H54 (cell line): ENCODE measurements at regions not wholly inside any gene's neighbourhood (a gene's known extent, or its start where the extent isn't known, plus 50 kb on each side); places are given as distances from the start of the nearest gene placed in this dataset.

Source experiments
- DNase-seq: peaks from one replicate; pipeline ENCODE4 v3.0.0; 2011; ENCODE audit warnings: low spot score, mixed read lengths; ENCODE audit not compliant: insufficient read length
- FAIRE-seq: peaks from 3 replicates; lab custom pipeline; 2011; peaks lifted over from hg19 to GRCh38; lab: Jason Lieb, UNC
- POLR2A ChIP-seq: IDR thresholded peaks from 2 replicates; pipeline ENCODE4 v1.6.1; 2011; ENCODE audit warnings: low read depth, mild to moderate bottlenecking, low read length

DNA sequence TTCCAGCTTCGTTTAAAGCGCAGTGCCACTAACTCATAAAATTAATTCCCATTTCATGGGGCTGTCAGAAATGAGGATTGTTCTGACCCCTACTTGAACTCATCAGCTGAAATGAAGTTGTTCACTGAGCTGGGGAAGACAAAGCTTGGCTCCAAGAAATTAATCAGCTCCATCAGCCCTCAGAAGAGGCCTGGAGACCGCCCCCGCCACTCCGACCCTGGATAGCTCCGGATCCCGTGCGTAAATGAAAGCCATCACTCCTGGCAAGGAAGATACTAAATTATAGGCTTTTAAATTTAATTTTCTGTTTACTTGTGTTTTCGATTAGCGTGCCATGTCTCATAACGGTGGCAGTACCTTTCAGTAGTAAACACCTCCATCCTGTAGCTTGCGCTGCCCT lies 142.8 kb upstream of the IRX2 start:
- no peak for FAIRE-seq
- DNase-seq: no peak
- TF ChIP-seq POLR2A: no peak

DNA sequence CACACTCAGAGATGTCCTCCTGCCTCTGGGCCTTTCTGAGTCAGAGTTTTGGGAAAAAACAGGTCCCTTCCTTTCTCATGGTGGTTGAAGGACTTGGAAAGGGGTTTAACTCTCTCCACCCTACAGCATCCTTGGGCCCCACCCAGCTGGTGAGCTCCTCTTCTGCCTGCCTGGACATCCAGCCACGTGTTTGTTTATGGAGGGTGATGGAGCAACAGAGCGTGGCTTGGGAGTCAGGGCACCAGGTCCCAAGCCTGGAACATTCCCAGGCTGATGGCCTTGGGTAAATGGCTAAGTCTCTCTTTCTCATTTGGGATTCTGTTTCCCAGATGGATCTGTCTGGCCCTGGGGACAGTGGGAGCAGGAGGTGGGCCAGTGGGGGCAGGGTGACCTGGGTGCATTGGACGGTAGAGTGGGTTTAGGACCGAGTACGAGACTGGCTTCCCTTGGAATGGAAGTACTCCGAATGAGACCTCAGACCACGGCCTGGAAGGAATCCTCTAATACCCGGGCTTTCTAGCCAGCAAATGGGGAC lies 141.1 kb upstream of the IRX2 start:
- FAIRE-seq (no peak), DNase-seq (no peak)
- no peak for TF ChIP-seq POLR2A

- DNase-seq: no peak
- FAIRE-seq: no peak
- no peak for TF ChIP-seq POLR2A
These were observed 140.3 kb upstream of the IRX2 start for GRCh38 chr5:2891781-2892180.

DNA sequence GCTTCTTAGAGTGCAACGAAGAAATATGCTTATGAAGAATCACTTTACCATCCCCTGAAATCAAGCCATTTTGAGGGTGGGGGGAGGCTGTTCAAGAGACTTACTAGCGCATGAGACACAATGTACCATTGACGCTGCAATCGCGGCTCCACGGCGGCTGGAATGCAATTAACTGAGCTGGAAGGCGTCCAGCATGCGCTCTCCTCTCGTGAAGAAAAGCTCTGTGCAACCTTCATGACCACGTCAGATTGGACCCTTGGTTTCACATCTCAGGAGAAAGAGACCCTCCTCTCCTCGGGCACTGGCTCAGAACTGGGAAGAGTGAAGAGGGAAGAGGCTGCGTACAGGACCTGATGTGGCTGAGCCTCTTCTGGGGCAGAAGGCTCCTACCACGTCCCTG lies 138.5 kb upstream of the IRX2 start:
- no peak for TF ChIP-seq POLR2A
- FAIRE-seq: no peak

DNA sequence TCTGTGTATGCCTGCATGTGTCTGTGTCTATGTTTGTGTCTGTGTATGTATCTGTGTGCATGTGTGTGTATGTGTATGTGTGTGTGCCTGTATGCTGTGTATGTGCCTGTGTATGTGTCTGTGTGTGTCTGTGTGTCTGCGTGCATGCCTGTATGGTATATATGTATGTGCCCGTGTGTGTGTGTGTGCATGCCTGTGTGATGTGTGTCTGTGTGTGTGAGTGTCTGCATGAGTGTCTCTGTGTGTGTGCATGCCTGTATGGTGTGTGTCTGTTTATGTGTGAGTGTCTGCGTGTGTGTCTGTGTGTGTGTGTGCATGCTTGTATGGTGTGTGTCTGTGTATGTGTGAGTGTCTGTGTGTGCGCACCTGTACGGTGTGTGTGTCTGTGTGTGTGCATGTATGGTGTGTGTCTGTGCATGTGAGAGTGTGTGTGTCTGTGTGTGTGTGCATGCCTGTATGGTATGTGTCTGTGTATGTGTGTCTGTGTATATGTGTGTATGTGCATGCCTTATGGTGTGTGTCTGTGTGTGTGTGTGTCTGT lies 137.1 kb upstream of the IRX2 start:
- DNase-seq (no peak), FAIRE-seq (no peak)
- no peak for TF ChIP-seq POLR2A

More for the DNA sequence above, 138.5 kb upstream of the IRX2 start:
- DNase-seq: no peak

DNA sequence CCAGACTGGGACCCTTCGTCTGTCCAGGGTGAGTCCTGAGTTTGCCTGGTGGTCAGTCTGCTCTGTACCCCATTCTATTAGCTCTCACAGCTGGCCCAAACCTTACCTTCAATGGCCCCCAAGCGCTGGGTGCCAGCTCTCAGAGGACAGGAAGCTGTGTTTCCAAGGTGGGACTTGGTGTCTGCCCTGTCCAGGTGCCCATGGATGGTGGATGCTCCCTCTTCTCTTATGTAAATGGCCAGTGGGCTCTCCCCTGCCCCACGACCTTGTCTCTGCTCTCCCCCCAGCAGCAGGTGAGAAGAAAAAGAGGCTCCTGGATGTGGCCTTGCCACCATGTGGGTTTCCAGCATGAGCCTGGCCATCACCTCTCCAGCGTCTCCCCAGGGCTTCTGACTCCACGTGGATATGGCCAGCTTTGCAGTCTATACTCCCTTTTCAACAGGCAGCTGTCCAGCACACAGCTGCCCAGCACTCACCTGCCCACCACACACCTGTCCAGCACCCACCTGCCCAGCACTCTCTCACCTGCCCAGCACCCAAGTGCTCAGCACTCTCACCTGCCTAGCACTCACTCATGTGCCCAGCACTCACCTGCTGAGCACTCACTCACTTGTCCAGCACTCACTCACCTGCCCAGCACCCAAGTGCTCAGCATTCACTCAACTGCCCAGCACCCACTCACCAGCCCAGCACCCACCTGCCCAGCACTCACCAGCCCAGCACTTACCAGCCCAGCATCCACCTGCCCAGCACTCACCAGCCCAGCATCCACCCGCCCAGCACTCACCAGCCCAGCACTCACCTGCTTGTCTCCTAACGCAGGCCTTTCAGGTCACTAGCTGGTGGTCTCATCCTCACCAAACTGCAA lies 136.2 kb upstream of the IRX2 start:
- FAIRE-seq (no peak), DNase-seq (no peak)
- TF ChIP-seq POLR2A: no peak

DNA sequence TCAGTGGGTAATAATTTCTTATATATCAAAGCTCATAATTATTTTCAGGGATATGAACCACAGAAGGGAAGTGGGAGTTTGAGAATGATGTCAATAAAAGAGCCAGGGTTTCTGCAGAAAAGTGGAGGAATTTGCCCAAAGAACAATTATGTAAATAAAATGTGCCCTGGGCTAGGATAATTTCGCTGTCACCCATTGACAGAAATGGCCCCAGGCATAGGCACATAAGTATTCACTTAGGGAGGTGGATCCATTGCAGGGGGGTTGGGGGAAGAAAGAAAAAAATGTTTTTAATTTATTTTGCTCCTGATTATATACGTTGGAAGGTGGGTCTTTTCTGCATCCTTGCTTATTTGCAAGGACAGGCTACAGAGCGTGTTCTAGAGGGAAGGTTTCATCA lies 135.1 kb upstream of the IRX2 start:
- TF ChIP-seq POLR2A: no peak
- DNase-seq: no peak
- FAIRE-seq: no peak

DNA sequence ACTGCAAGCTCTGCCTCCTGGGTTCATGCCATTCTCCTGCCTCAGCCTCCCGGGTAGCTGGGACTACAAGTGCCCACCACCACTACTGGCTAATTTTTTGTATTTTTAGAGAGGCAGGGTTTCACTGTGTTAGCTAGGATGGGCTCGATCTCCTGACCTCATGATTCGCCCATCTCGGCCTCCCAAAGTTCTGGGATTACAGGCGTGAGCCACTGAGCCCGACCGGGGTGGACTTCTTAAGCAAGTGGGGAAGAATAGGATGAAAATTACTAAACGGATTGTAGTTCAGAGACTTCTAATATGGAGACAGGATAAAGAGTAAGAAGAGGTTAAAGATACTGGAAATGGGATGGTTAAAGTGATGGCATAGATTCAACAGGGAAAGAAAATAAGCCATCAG lies 132.3 kb upstream of the IRX2 start:
- no peak for FAIRE-seq
- TF ChIP-seq POLR2A: no peak
- no peak for DNase-seq

GRCh38 chr5:2879701-2880100 lies 128.2 kb upstream of the IRX2 start:
- no peak for TF ChIP-seq POLR2A
- DNase-seq (no peak), FAIRE-seq (no peak)

- DNase-seq: no peak
- TF ChIP-seq POLR2A: no peak
These were observed 126.0 kb upstream of the IRX2 start for GRCh38 chr5:2877522-2877921.

GRCh38 chr5:2876183-2876582 lies 124.7 kb upstream of the IRX2 start:
- no peak for TF ChIP-seq POLR2A
- FAIRE-seq (no peak), DNase-seq (no peak)

More at GRCh38 chr5:2877522-2877921, 126.0 kb upstream of the IRX2 start:
- FAIRE-seq: no peak

GRCh38 chr5:2874099-2874498 lies 122.6 kb upstream of the IRX2 start:
- TF ChIP-seq POLR2A: no peak
- FAIRE-seq (no peak), DNase-seq (no peak)

DNA sequence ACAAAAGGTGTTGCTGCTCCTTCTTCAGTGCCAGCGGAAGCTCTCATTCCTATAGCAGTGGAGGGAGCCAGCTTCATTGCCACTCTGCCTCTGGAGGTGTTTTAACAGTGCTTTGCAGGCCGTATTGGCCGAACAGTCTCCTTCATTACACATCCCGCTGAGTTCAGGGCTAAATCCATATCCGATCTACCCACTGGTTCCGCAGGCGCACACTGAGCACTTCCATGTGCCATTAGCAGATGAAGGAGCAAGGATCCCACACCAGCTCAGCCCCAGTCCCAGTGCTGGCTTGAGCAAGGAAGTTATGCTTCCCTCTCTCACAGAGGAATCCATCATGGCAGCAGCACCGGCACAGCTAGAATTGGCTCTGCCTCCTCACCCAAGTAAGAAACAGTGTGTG lies 121.2 kb upstream of the IRX2 start:
- TF ChIP-seq POLR2A: no peak
- no peak for DNase-seq
- no peak for FAIRE-seq

GRCh38 chr5:2871282-2871681 lies 119.8 kb upstream of the IRX2 start:
- FAIRE-seq (no peak), DNase-seq (no peak)
- TF ChIP-seq POLR2A: no peak

- no peak for DNase-seq
- FAIRE-seq: no peak
- TF ChIP-seq POLR2A: no peak
These were observed 118.0 kb upstream of the IRX2 start for GRCh38 chr5:2869471-2869870.
